HG03469 (cell line): ENCODE measurements at regions not wholly inside any gene's neighbourhood (a gene's known extent, or its start where the extent isn't known, plus 50 kb on each side); places are given as distances from the start of the nearest gene placed in this dataset.
"Not testable (repeated sequence)": the region's sequence is repeated elsewhere in the genome, so short reads cannot be mapped to it uniquely, and the experiment has no call there.

Experiments used
- ATAC-seq: cut with Tn5 transposase; IDR thresholded peaks from one replicate; pipeline ENCODE4 v1.9.1; 2021; ENCODE audit warnings: mild to moderate bottlenecking, moderate library complexity, moderate number of reproducible peaks; ENCODE audit not compliant: unreplicated experiment

GRCh38 chrX:139475432-139475831, 55.1 kb upstream of the F9 start:
- no peak for ATAC-seq

DNA sequence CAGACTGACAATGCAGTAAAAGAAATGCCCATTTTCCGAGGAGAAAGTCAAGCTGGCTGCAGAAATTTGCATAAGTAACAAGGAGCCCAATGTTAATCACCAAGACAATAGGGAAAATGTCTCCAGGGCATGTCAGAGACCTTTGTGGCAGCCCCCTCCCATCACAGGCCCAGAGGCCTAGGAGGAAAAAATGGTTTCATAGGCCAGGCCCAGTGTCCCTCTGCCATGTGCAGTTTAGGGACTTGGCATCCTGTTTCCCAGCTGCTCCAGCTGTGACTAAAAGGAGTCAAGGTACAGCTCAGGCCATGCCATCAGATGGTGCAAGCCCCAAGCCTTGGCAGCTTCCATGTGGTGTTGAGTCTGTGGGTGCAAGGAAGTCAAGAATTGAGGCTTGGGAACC, 68.6 kb upstream of the F9 start:
- not testable (repeated sequence) for ATAC-seq

DNA sequence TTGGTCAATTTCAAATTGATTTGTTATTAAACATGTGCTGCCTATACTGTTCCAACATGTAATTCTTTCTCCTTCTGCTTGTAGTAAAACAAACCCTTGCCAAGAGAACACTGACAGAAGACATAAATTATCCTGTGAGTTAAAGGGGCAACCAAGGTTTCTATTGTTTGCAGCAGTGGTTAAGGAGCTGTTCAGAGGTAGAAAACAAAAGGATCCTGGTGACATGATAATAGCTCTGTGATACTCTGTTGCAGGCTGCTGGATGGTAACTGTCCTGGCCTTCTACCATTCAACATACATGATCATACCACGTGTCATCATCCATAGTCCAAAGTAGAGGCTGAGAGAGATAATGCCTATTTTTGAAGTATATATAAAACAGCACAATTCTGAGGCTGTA, 75.8 kb upstream of the F9 start:
- no peak for ATAC-seq

GRCh38 chrX:139448996-139449395, 81.5 kb upstream of the F9 start:
- no peak for ATAC-seq

DNA sequence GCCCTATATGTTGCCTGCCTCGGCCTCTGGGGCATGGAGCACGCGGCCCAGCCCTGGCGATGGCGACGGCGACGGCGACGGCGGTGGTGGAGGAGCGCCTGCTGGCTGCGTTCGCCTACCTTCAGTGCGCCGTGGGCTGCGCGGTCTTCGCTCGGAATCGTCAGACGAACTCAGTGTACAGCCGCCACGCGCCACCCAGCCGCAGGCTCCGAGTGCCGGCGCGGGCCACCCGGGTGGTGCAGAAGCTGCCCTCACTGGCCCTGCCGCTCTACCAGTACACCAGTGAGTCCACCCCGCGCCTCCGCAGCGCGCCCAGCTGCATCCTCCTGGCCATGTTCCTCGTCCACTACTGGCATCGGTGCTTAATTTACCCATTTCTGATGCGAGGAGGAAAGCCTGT, 83.7 kb upstream of the F9 start:
- no peak for ATAC-seq

GRCh38 chrX:139429913-139430312, 100.6 kb upstream of the F9 start:
- no peak for ATAC-seq

- ATAC-seq = no peak
Observed at GRCh38 chrX:139423186-139423585, 107.4 kb upstream of the F9 start.

DNA sequence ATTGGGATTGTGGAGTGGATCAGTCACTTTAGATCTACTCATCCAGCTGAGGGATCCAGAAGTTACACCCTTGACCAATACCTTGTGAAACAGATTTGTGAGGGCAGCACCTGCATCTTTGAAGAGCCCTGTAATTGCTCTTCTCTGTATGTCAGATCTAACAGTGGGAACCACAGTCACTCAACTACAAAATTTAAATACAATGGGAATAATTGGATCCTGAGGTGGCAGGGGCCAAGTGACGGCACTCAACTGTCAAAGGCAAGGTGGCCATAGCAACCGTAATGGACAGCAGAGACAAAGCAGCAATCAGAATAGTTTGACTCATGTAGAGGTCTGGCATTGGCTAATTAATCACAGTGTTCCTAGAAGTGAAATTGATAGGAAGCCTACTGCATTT, 132.3 kb upstream of the F9 start:
- ATAC-seq = not testable (repeated sequence)

GRCh38 chrX:139388254-139388653, 142.3 kb upstream of the F9 start:
- no peak for ATAC-seq

DNA sequence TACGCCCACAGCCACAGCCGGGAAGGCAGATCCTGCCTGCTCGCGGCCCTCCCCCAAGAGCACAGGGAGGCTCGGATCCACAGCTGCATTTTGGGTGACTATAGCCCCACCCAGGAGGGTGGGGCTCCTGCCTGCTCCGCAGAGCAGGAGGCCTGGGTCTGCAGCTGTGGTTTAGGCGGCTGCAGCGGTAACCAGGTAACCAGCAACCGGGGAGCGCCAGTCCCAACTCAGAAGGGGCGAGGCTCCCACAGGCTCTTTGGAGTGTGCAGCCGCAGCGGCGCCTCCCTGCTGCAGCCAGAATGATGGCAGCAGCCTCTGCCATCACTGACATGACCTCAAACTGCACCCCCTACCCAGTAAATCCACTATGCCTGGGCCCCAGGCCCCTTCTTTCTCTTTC, 148.0 kb upstream of the F9 start:
- ATAC-seq = no peak

- not testable (repeated sequence) for ATAC-seq
Observed at GRCh38 chrX:139376547-139376946, 154.0 kb upstream of the F9 start.

DNA sequence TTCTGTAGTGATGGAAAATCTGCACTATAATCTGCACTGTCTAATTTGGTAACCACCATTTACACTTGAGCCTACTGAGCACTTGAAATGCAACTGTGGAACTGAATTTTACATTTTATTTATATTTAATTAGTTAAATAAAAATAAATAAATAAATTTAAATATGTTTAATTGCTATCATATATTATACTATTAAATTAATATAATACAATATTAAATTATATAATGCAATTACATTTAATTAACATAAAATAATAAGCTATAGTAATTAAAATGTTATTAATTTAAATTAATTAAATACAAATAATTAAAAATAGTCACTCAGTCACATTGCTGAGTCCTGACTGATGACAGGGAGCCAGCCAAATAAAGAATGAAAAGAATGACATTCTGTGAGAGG, 170.2 kb upstream of the F9 start:
- ATAC-seq = no peak

DNA sequence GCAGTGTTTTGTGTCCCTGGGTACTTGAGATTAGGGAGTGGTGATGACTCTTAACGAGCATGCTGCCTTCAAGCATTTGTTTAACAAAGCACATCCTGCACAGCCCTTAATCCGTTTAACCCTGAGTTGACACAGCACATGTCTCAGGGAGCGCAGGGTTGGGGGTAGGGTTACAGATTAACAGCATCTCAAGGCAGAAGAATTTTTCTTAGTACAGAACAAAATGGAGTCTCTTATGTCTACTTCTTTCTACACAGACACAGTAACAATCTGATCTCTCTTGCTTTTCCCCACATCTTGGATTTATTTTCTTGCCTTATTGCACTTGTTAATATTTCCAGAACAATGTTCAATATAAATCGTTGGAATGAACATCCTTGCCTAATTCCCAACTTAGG, 187.9 kb upstream of the F9 start:
- ATAC-seq = not testable (repeated sequence)

DNA sequence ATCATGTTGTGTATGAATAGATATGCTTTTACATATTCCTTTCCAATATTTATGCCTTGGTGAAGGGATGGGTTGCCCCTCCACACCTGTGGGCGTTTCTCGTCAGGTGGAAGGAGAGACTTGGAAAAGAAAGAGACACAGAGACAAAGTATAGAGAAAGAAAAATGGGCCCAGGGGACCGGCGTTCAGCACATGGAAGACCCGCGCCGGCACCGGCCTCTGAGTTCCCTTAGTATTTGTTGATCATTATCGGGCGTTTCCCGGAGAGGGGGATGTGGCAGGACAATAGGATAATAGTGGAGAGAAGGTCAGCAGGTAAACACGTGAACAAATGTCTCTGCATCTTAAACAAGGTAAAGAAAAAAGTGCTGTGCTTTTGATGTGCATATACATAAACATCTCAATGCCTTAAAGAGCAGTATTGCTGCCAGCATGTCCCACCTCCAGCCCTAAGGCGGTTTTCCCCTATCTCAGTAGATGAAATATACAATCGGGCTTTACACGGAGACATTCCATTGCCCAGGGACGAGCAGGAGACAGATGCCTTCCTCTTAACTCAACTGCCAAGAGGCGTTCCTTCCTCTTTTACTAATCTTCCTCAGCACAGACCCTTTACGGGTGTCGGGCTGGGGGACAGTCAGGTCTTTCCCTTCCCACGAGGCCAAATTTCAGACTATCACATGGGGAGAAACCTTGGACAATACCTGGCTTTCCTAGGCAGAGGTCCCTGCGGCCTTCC, 188.5 kb upstream of the F9 start:
- not testable (repeated sequence) for ATAC-seq

GRCh38 chrX:139332441-139332840, 198.1 kb upstream of the F9 start:
- no peak for ATAC-seq

GRCh38 chrX:139327355-139327754, 203.2 kb upstream of the F9 start:
- no peak for ATAC-seq

GRCh38 chrX:139324756-139325155, 205.8 kb upstream of the F9 start:
- no peak for ATAC-seq

- ATAC-seq = not testable (repeated sequence)
Observed at GRCh38 chrX:139320661-139321354, 209.7 kb upstream of the F9 start.

GRCh38 chrX:139306675-139307074, 223.9 kb upstream of the F9 start:
- ATAC-seq = not testable (repeated sequence)

- ATAC-seq = no peak
Observed at GRCh38 chrX:139304471-139304870, 226.1 kb upstream of the F9 start.

GRCh38 chrX:139299309-139299708, 231.2 kb upstream of the F9 start:
- no peak for ATAC-seq

GRCh38 chrX:139298437-139298836, 232.1 kb upstream of the F9 start:
- no peak for ATAC-seq

DNA sequence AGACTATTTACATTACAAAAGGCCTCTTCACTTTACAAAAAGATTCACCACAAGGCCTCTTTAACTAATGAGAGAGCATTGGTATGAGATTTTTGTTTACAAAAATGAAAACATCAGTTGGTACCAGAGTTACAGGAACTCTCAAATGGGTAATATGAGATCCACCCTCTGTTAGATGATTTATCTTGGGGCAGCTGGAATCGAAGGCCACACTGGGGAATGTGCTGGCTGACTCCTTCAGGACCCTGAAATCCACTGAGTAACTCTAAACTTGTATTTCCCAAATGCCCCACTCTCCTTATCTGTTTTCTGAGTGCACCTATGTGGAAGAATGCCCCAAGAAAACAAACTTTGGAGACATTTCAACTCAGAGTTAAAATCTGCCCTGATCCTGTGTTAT, 232.9 kb upstream of the F9 start:
- no peak for ATAC-seq
